ENCODE measurements at regions not wholly inside any gene's neighbourhood (a gene's known extent, or its start where the extent isn't known, plus 50 kb on each side); places are given as distances from the start of the nearest gene placed in this dataset.

GRCh38 chr7:89549768-89550167 lies 604.5 kb upstream of the STEAP1 start:
- H3K27ac ChIP-seq, result no peak overlapping the region
- TF ChIP-seq ZFX (IDR thresholded peaks at IDR 0.05), result no peak
- TF ChIP-seq, protein P1, sequence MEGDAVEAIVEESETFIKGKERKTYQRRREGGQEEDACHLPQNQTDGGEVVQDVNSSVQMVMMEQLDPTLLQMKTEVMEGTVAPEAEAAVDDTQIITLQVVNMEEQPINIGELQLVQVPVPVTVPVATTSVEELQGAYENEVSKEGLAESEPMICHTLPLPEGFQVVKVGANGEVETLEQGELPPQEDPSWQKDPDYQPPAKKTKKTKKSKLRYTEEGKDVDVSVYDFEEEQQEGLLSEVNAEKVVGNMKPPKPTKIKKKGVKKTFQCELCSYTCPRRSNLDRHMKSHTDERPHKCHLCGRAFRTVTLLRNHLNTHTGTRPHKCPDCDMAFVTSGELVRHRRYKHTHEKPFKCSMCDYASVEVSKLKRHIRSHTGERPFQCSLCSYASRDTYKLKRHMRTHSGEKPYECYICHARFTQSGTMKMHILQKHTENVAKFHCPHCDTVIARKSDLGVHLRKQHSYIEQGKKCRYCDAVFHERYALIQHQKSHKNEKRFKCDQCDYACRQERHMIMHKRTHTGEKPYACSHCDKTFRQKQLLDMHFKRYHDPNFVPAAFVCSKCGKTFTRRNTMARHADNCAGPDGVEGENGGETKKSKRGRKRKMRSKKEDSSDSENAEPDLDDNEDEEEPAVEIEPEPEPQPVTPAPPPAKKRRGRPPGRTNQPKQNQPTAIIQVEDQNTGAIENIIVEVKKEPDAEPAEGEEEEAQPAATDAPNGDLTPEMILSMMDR (conservative IDR thresholded peaks at IDR 0.05), result no peak

GRCh38 chr7:89554209-89554608 lies 600.1 kb upstream of the STEAP1 start:
- TF ChIP-seq, protein P1 (conservative IDR thresholded peaks at IDR 0.05), result no peak
- no peak for TF ChIP-seq ZFX (IDR thresholded peaks at IDR 0.05)
- no peak overlapping the region for H3K27ac ChIP-seq

DNA sequence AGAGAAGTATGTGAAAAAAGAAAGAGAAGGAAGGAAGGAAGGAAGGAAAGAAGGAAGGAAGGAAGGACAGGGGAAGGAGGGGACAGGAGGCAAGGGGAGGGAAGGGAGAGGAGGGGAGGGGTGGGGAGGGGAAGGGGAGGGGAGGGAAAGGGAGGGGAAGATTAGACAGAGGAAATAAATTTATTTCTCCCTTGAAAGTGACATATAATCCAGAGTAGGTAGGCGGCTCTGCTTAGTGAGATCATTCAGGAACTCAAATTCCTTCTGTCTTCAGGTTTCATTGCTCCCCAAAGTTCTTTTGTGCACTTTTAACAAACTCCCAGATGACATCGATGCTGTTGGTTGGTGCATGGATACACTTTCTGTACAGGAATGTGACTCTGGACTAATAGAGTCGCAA lies 594.7 kb upstream of the STEAP1 start:
- no peak for TF ChIP-seq ZFX (IDR thresholded peaks at IDR 0.05)
- TF ChIP-seq, protein P1 (conservative IDR thresholded peaks at IDR 0.05), result no peak
- no peak overlapping the region for H3K27ac ChIP-seq

DNA sequence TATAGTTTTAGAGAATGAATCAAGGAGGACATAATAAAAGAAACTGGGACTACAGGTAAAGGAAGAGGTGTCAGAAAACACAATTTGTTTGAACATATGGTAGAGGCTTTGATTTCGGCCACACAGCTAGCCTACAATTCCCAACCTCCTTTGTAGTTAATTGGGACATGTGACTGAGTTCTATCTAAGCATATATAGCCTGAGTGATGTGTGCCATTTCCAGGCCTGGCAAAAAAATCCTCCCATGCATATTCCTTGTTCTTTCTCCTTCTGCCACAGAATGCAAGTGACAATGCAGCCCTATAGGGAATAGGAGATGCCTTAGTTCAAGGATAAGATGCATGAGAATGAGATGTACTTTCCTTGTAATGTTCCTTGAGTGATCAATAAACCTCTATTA lies 590.7 kb upstream of the STEAP1 start:
- TF ChIP-seq ZFX (IDR thresholded peaks at IDR 0.05), result no peak
- H3K27ac ChIP-seq, result no peak overlapping the region

DNA sequence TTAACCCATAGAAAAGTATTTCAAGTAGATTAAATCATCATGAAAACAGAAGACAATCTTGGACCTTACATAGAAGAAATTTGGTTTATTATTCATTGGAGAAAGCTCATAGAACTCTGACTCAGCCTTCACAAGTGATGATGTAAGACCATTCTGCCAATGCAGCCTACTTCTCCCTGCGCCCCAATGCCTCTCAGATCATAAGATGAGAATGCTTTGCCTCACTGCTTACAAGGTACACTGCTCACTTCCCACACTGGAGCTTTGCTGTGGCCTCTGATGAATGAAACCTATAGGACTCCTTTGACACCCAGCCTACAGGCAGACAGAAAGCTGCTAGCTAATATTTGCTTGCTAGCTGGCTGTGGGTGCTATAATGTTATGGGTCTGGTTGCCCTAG lies 569.4 kb upstream of the STEAP1 start:
- TF ChIP-seq, protein P1 (conservative IDR thresholded peaks at IDR 0.05), result no peak
- no peak for TF ChIP-seq ZFX (IDR thresholded peaks at IDR 0.05)
- no peak overlapping the region for H3K27ac ChIP-seq

DNA sequence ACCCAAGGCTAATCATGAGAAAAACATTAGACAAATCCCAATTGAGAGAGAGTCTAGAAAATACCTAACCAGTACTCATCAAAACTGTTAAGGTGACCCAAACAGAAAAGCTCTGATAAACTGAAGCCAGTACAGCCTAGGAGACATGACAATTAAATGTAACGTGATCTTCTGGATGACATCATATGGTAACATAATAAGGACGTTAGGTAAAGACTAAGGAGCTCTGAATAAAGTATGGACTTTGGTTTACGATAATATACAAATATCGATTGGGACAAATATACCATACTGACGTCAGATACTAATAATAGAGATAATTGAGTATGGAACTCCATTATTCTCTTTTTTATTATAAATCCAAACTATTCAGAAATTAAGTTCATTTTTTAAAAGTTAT lies 561.1 kb upstream of the STEAP1 start:
- no peak overlapping the region for H3K27ac ChIP-seq
- TF ChIP-seq, protein P1 (conservative IDR thresholded peaks at IDR 0.05), result no peak
- TF ChIP-seq ZFX (IDR thresholded peaks at IDR 0.05), result no peak

DNA sequence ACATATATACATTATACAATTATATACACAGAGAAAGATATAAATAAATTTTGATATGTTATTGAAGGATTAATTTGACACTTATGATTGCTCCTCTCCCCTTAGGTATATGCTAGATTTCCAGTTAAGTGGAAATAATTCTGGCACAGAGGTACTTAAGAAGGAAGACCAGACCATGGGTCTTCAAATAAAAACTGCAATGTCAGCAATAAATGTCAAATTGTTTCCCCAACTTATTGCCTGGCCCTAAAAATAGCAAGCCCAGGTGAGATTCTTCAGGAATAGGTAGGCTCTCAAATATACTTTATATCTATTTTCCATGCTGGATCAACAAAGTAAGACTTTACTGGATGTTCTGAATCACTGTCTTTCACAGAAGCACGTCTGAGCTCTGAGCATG lies 551.3 kb upstream of the STEAP1 start:
- H3K27ac ChIP-seq, result no peak overlapping the region
- no peak for TF ChIP-seq ZFX (IDR thresholded peaks at IDR 0.05)
- TF ChIP-seq, protein P1 (conservative IDR thresholded peaks at IDR 0.05), result no peak

DNA sequence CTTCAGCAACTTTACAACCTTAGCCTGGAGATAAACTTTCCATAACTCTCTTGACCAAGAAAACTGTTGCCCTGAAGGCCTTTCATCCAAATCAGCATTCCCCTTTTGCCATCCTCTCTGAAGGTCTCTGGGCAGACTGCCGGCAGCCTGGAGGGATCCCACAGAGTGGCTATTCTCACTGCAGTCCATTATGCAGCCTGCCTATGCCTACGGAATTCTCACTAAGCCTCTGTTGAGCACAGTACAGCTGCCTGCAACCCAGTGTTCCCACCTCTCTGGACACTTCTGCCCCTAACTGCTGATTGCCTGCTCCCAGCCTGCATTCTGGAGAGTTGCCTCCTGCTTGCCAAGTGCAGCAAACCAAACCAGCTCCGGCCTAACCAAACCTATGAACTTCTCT lies 548.9 kb upstream of the STEAP1 start:
- H3K27ac ChIP-seq, result no peak overlapping the region
- TF ChIP-seq ZFX (IDR thresholded peaks at IDR 0.05), result no peak
- TF ChIP-seq, protein P1 (conservative IDR thresholded peaks at IDR 0.05), result no peak
